ENCODE measurements at regions not wholly inside any gene's neighbourhood (a gene's known extent, or its start where the extent isn't known, plus 50 kb on each side); places are given as distances from the start of the nearest gene placed in this dataset.

DNA sequence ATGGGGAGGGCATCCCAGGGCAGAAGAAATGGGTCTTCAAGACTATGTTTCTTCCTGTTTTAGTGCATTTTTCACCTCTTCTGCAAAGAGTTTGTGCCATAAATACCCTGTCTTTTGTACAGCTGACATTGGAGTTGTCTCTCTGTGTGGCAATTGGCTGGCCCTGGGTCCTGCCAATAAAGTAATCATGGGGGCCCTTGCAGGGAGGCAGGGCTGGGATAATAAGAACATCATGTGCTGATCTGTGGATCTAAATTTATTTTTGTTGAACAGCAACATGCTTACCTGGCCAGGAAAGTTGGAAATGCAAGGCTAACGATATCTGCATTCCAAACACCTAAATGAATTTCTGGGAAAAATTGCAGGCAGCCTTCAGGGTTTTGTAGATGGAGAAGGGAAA, 174.6 kb upstream of the GATB start:
- DNase-seq (ENCODE audit: low spot score): no peak

DNA sequence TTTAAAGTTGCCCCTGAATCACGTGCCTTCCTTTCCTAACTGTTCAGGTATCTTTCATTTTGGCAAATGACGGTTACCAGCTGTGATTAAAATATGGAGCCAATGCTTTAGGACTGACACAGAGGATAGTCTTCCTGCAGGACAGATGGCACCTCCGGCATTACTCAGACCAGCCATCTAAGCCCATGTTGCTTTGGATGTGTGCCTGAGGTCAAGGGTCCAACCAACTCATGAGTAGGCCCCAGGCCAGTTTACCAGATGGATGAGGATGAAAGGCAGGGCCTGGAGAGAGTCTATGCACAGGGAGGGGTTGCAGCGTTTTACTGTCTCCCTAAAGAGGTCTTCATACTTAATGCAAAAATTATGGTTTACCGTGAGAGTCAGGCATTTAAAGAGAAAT, 174.0 kb upstream of the GATB start:
- DNase-seq (ENCODE audit: low spot score): no peak

DNA sequence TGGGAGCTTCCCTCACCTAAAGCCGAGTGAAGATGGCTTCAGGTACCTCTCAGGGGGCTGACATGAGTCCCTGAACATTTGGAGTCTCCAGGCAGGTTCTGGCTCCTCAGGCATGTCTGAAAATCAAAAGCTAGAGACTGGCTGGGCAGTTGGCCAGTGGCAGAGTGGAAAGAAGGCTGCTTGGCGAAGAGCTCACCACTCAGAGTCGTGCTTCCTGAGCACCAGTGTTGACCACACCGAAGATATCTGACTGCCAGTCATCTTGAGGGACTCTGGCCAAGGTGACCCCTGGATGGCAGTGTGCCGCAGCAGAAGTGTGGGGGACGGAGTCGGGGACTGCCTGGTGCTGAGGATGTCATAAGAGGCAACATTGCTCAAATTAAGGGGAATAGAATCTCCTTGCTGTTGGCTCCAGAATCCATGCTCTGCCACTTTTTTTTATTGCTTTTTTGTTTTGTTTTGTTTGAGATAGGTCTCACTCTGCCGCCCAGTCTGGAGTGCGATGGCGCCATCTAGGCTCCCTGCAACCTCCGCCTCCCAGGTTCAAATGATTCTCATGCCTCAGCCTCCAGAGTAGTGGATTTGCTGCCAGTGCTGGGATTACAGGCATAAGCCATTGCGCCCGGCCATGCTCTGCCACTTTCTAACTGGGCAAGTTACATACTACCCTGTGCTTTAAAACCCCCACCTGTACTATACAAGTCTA, 172.5 kb upstream of the GATB start:
- no peak for DNase-seq (ENCODE audit: low spot score)

DNA sequence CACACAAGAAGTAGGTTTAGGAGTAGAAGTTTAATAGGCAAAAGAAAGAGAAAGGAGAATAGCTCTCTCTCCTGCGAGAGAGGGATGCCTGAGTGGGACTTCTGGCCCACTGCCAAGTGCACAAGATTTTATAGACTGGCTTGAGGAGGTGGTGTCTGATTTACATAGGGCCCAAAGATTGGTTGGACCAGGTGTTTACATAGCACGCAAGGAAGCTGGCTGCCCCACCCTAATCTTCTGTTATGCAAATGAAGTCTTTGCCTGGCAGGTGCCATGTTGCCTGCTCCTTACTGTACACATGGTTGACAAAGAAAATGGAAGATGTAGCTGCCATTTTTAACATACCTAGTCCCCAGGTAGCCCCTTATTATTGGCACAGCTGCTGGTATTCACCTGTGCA, 170.8 kb upstream of the GATB start:
- DNase-seq (ENCODE audit: low spot score): no peak

DNA sequence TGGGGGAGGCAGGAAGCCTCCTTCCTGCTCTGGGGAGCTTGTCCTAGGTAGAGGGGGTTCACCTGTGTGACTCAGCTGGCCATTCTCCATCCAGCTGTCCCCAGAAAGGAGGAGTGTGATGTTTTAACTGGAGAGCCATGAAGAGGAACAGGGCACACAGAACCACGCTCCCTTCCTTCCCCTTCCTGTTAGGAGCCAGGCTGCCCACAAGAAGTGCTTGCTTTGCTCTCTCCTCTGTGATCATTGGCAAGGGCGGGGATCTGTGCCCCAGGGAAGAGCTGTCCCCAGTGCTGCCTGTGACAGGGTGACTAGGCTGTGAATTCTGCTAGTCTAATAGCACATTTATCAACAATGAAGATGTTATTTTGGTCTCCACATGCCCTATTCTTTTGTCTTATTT, 169.6 kb upstream of the GATB start:
- no peak for DNase-seq (ENCODE audit: low spot score)

DNA sequence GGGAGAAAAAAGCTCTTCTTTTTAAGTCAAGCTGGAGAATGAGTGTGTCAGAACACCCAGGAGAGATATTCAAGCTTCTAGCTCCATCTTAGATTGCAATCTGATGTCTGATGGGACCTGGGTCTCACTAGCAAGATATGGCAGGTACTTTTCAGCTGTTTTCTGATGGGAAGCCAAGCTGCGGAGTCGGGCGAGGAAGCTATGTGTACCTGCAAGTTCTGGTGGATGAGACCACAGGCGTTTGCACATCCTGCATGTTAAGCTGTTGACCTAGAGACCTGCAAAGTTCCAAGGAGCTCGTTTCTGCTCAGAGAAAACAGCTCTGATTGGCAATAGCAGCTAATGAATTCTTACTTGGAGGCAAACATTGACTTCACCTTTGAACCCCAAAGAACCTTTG, 167.3 kb upstream of the GATB start:
- DNase-seq (ENCODE audit: low spot score): no peak

DNA sequence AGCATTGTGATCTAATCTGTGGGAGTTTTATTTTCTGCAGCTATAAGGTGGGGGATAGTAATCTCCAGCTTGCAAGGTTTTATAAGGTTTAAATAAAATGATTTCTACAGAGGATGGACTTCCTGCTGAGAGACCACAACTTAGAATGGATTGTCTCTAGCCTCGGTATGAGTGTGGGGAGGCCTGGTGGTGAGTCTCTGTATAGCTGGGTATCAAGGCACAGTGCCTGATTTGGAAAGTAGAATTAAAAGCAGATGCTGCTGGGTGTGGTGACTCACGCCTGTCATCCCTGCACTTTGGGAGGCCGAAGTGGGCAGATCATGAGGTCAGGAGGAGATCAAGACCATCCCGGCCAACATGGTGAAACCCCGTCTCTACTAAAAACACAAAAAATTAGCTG, 162.0 kb upstream of the GATB start:
- no peak for DNase-seq (ENCODE audit: low spot score)

DNA sequence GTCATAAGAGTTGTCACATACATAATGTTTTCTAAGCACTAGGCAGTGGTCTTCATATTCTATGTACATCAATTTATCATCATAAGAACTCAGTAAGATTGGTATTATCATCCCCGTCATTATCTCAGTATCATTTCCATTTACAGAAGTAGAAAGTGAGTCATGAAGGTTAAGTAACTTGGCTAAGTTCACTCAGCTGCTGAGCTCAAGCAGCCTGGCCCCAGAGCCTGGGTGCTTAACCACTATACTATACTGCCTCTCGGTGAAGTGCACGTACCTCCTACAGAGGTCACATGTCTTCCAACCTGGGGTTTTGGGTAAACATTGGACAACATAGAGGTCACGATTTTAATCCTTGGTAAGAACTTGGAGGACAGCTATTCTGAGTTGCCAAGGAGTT, 161.5 kb upstream of the GATB start:
- DNase-seq (ENCODE audit: low spot score): no peak

DNA sequence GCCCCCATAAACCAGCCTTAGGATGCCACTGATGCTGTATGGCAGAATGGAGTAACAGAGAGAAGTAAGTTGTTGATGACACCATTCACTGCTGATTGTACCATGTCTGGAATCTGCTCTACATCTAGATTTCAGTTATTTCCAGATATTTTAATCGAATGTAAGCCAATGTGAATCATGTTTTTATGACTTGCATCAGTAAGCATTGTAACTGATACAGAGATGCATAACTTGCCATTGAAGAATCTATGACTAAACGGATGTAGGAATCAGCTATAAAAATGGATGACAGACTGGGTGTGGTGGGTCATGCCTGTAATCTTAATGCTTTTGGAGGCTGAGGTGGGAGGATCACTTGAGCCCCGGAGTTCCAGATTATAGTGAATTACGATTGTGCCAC, 161.0 kb upstream of the GATB start:
- no peak for DNase-seq (ENCODE audit: low spot score)

DNA sequence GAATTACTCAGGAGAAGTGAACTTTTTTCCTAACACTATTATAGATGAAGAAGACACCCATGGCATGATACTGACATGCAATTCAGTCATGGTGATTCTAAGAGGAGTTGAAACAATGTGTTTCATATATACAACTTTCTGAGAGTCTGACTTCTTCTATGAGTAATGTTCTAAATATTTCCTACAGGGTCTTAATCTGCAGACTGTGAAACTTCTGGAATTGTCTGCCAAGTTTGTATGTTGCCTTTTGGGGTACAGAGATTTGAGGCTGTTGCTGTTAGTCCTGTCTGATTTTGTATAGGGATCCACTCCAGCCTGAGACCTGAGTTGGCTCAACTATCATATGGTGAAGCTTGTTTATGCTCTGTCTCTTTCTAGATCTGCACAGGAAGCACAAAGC, 160.6 kb upstream of the GATB start:
- no peak for DNase-seq (ENCODE audit: low spot score)

DNA sequence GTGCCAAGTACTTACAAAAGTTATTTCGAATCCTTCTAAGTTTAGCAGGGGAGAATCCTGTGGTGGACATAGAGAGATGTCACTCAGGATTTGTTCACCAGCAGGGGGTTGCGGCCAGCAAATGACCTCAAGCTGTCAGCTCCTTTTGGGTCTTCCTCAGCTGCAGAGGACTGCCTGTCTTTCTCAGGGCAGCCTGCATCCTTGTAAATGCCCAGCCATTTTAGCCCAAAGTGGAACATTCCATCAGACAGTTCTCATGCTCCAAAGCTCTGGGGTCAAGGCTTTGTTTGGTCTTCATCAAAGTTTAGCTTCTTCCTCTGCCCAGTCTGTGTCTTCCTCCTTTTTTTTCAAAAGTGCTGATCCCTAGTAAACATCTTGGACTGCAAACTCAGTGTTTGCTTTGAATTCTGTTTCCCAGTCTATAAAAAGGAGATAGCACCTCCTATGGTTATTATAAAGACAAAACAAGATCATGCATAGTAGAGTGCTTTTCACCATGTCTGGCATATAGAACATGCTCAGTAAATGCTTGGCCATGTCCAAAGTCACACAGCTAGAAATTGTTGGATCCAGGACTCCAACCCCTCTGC, 156.4 kb upstream of the GATB start:
- no peak for DNase-seq (ENCODE audit: low spot score)

DNA sequence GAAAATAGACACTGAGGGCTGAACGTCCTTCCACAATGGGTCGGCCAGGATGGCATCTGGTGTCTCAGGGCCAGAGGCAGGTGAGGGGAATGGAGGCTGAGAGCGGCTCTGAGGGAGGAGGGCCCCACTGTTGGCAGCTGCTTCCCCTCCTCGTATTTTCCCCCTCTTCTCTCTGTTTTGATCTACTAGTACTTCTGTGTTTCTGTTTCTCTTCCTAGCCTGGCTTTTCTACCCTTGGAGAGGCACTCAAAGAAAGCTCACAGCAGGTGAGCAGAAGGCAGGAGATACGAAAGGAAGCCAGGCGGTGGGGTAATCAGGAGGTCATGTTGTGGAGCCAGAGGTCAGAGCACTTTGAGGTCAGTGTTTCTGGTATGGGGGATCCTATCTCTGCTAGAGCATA, 151.8 kb upstream of the GATB start:
- DNase-seq (ENCODE audit: low spot score): no peak

DNA sequence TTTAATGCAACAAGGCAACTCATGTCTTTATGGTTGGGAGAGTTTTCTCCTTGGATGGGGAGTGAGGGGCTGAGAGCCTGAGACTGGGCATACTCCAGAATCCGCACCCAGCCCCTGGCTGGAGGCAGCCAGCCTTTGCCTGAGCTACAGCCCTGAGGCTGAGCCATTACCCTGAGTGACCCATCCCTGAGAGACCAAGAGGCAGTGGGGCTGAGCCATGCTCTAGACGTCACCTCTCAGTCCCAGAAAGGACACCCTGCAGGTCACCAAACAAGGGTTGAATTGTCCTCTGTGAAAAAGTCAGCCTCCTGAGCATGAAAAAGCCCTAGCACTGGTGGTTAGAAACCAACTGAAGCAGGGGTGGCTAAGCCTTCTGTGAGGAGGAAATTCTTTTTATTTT, 151.2 kb upstream of the GATB start:
- no peak for DNase-seq (ENCODE audit: low spot score)

DNA sequence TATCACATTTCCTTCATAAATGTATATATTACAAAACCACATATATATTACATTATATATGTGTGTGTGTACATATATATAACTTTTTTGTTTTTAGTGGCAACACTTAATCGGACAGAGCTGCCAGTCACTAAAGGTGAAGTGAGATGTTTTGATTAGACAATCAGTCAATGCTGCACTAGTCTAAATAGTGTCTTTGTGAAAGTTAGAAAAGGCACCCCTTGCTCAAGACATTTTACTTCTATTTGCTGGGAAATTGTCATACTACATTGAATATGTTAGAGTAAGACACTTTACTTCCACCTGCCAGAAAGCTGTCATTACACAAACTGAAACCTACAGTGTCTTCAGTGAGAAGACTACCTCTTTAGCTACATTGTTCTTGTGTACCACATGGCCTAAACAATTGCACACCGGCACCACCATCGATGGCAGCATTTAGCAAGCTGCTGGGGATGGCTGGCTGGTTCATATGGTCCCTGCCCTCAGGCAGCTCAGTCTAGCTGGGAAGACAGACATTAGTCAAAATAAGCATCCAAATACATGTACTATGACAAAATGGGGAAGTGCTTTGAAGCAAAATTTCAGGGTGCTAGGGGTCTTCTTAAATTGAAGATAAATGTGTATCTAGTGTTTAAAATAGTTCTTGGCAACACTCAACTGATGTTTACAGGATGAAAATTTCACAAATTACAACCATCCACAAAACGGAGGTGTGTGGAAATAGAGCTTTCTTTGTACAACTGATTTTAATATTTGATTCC, 148.1 kb upstream of the GATB start:
- DNase-seq (ENCODE audit: low spot score): no peak

DNA sequence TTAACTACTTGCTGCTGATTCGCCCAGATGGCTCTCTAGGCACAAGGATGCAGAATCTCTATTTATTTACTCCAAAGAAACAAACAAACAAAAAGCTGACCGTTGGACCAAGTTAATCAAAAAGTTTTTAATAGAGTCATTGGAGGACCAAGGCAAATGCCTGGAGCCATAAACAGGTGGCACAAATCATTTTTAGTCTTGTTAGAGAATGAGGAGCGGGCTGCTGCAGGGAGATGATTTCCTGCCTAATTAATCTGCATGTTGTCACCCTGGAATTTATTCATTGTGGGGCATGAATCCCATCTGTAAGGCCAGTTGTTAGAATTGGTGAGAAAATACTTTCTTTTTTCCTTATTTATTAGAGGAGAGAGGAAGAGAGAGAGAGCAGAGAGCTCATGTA, 147.4 kb upstream of the GATB start:
- no peak for DNase-seq (ENCODE audit: low spot score)

DNA sequence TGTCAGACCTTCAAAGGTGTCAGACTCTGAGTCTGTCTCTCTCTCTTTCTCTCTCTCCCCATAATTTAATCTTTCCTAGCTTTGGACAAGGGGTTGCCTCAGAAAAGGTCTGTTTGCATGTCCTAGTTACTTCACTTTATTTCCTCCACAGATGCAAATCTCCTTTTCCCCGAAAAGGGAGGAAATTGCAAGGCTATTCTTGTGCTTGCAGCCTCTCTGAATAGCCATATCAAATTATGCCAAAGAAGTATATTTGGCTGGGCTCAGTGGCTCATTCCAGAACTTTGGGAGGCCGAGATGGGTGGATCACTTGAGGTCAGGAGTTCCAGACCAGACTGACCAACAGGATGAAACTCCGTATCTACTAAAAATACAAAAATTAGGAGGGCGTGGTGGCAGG, 145.6 kb upstream of the GATB start:
- no peak for DNase-seq (ENCODE audit: low spot score)

DNA sequence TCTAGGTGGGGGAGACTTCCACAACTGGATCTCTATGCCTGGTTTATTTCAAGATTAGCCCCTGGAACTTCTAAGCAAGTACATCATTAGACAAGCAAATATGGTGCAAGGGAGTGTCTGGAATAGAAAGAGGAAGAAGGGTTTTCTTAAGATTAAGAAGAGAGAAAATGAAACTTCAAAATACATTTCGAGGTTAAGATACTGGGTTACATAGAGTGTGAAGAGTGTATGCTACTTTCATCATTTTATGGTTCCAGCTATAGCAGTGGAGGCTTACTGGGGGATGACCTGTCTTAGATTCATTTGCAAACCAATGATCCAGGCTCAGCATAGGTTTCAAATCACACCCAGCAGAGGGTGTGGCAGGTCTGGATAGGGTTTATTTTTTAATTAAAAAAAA, 144.4 kb upstream of the GATB start:
- no peak for DNase-seq (ENCODE audit: low spot score)

DNA sequence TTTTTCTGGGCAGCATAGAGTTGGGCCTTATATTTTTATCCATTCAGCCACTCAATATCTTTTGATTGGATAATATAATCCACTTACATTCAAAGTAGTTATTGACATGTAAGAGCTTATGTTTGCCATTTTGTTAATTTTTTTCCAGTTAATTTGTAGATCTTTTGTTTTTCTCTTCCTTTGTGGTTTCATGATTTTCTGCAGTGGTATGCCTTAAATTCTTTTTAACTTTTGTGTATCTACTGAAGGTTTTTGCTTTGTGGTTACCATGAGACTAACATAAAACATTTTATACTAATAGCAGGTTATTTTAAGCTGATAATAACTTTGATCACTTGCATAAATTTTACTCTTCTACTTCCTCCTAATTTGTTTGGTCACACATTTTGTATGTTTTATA, 140.8 kb upstream of the GATB start:
- no peak for DNase-seq (ENCODE audit: low spot score)

DNA sequence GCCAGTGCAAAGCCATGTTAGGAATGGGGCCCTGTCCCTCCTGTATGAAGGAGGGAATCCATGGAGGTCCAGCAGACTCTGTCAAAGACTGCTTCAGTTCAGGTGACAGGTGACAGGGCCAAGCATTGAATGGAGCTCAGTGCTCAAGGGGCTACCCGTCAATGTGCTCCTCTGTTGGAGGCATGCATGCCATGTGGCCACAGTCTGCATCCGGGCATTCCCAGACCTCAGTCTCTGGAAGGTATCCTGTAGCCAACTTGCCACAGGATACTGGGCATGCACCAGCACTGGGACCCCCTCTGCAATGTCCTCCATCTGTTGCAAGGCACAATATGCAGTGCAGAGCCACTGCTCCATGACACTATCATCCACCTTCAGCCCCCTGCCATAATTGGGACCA, 136.1 kb upstream of the GATB start:
- no peak for DNase-seq (ENCODE audit: low spot score)

DNA sequence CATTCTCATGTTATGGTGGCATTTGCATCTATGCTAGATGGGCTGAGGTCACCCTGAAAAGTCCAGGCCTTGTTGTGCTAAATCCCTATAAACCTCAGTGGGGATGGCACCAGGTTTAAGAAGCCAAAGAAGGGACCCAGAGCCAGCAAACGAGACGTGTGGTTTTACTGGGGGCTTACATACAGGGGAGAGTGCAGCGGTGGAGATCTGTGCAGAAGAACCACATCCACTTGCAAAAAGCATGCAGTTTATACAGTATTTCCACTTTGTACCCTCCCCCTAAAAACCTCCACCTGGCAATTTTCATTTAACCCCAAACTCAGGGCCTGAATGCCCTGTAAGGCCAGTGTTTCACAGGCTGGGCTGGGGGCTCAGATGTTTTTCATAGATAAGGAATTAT, 134.9 kb upstream of the GATB start:
- no peak for DNase-seq (ENCODE audit: low spot score)

DNA sequence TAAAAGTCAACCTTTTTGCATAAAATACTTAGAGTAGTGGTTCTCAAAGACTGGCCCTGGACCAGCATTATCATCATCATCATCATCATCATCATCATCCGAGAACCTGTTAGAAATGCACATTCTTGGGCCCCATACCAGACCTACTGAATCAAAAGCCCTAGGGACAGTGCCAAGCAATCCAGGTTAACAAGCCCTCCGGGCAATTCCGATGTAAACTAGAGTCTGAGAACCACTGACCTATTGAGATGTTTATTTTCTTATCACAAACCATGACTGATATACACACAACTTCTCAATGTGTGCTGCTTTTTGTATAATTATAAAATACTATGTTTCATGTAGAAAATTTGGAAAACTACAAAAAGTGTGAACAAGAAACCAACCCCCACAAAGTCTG, 133.4 kb upstream of the GATB start:
- no peak for DNase-seq (ENCODE audit: low spot score)

DNA sequence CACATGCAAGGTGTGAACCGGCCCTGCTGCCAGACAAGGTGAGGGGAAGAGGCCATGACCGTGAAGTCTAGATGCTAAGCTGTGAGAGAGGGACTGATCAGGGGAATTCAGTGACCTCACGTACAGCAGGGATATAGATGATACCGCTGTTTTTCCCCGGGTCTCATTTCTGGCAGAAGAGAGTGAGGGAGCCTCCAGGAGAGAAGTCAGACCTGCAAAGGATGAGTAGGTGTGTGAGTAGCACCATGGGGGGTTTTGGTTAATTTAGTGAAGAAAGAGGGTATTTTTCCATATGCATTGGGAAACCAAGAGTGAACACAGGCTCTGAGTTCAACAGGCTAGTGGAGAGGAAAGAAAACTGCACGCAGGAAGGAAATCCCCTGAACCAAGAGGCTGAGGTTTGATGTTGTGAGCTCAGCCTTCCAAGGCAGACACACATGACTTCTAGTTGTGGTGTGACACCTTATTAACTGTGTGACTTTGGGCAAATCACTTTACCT, 127.6 kb upstream of the GATB start:
- no peak for DNase-seq (ENCODE audit: low spot score)

DNA sequence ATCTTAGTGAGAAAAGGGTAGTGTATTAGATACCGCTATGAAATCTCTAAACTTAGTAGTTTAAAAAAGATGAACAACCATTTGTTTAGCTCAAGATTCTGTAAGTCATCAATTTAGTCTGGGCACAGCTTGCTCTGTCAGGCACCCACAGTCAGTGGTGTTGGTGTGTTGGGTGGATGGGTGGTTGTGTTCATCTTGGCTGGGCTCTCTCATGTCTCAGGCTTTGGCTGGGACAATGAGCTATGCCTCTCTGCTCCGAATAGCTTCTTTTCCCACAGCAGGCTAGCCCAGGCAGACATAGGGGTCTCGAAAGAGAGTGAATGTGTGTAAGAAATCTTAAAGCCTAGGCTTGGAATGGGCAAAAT, 127.0 kb upstream of the GATB start:
- DNase-seq (ENCODE audit: low spot score): no peak
